ENCODE measurements at regions not wholly inside any gene's neighbourhood (a gene's known extent, or its start where the extent isn't known, plus 50 kb on each side); places are given as distances from the start of the nearest gene placed in this dataset.
A peak's percentile ranks its signal among the peaks of the same experiment; 100 is the strongest.
"Not testable (repeated sequence)": the region's sequence is repeated elsewhere in the genome, so short reads cannot be mapped to it uniquely, and the experiment has no call there.

DNA sequence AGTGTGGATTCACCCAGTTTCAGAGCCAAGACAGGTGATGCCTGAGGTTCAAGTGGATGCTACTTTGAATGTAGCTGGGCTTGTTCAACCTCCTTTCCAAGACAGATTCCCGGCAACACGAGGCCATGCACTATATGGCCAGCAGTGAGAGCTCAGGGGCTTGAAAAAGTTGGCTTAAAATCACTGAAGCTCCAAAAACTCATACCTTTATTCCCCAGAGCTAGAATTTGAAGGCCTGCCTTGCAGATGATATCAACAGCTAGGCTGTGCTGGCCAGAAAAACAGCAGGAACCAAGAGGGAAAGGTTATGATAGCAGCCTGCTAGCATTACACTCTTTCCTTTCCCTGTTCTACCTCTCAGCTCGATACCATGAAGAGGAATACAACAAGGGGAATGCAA, 120.2 kb upstream of the DAB2 start:
- no peak for DNase-seq

- no peak for DNase-seq
These were observed 118.6 kb upstream of the DAB2 start for GRCh38 chr5:39543335-39543734.

DNA sequence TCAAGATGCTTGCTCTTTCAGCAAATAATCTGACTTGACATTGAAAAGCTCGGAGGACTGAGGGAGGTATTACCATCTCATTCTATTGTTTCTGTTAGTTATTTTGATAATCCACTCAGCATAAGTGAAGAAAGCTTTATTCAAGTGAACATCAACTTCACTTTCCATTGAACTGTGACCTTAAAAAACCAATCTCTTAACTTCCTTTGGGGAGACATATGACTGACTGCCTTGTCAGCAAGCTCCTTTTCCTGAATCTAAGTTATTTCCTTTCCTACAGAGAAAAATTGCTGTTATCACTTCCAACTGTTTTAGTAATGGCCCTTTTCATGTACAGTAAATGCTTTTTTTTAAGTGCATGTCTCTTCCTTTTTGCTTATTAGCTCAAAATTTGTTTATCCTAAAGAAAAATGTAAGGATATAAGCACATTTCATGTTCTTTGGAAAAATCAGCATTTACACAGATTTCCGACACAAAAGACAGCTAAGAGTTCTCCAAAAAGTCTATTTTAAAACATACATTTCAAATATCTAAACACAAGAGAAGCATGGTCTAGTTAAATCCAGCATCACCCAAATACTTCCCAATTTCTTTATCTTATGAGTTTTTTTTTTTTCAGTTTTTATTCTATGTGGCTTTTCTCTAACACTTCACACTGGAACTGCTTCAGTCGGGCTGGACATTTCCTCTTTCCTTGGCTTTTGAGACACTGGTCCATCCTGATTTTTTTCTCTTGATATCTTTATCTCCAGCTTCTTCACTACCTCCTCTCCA, 117.9 kb upstream of the DAB2 start:
- DNase-seq: no peak

- DNase-seq: no peak
These were observed 117.1 kb upstream of the DAB2 start for GRCh38 chr5:39541920-39542319.

- no peak for DNase-seq
These were observed 114.7 kb upstream of the DAB2 start for GRCh38 chr5:39539470-39539869.

GRCh38 chr5:39534690-39535089, 109.9 kb upstream of the DAB2 start:
- no peak for DNase-seq

DNA sequence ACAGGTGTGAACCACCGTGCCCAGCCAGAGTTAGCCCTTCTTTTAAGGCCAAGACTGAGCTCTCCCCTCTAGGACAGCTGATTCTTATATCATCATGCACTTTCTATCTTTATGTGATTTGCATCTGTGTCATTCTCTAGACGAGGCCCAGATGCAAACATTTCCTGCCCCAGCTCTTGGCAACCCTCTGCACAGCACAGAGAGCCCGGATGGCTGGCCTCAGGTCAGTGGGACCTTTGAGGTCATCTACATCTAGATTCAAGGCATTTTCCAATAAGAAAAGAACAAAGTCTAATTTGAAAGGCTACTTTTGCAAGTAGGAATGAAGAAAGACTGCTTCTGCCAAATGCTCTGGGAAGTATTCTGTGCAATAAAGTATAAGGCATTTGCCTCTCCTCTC, 109.0 kb upstream of the DAB2 start:
- no peak for DNase-seq

GRCh38 chr5:39532511-39532910, 107.7 kb upstream of the DAB2 start:
- DNase-seq: no peak

GRCh38 chr5:39531306-39531705, 106.5 kb upstream of the DAB2 start:
- DNase-seq: no peak

GRCh38 chr5:39526914-39527477, 102.2 kb upstream of the DAB2 start:
- DNase-seq: no peak

DNA sequence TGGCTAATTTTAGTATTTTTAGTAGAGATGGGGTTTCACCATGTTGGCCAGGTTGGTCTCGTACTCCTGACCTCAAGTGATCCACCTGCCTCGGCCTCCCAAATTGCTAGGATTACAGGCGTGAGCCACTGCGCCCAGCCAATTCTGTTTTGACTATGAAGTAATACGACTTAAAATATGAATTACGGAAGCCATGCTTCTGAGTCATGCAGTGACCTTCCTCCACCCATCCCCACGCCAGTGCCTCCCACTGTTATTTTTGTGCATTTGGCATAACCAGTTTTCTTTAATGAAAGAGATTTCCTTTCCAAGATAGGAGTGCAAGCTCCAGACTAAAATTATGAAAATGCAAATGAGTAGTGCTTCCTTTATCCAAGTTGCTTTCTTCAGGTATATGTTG, 101.0 kb upstream of the DAB2 start:
- DNase-seq: not testable (repeated sequence)

GRCh38 chr5:39525271-39525670, 100.5 kb upstream of the DAB2 start:
- DNase-seq: no peak

DNA sequence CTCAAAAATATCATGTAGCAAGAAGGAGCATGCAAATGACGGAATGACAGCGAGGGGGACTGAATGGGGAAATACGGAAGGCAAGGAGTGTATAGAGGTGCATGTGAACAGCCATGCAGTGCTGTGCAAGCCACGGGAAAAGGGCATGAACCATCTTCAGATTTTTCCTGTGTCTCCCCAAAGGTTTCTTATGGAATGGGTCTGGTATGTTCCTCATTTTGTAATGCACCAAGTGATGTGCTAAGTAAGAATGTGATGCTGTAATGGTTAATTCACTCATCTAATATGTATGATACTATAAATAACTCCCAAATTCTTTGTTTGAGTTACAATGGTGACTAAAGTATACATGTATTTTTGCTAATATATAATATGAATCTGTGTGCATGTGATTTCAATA, 99.0 kb upstream of the DAB2 start:
- DNase-seq: no peak

- DNase-seq: no peak
These were observed 97.3 kb upstream of the DAB2 start for GRCh38 chr5:39521940-39522590.

DNA sequence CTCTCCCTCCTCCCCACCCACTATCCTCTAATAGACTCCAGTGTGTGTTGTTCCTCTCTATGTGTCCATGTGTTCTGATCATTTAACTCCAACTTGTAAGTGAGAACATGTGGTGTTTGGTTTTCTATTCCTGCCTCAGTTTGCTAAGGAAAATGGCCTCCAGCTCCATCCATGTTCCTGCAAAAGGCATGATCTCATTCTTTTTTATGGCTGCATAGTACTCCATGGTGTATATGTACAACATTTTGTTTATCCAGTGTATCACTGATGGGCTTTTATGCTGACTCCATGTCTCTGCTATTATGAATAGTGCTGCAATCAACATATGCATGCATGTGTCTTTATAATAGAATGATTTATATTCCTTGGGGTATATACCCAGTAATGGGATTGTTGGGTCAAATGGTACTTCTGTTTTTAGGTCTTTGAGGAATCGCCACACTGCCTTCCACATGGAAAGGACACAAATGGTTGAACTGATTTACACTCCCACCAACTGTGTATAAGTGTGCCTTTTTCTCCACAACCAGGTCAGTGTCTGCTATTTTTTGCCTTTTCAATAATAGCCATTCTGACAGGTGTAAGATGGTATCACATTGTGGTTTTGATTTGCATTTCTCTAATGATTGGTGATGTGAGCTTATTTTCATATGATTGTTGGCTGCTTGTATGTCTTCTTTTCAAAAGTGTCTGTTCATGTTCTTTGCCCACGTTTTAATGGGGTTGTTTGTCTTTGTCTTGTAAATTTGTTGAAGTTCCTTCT, 96.5 kb upstream of the DAB2 start:
- no peak for DNase-seq

DNA sequence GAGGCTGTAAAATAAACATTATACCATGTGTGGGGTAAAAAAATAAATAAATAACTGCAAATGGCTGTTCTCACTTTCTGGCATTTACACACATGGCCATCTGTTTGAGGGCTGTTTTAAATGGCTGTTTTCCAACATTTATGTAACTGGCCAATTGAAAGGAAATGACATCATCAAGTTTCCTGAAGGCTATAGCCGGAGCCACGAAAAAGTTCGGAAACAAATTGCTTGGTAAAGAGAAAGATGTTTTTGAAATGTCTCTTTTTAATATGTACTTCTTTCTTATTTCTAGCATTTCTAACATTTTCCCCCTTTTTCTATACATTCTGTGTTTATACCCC, 95.4 kb upstream of the DAB2 start:
- peak; percentile 86 for DNase-seq

- no peak for DNase-seq
These were observed 94.9 kb upstream of the DAB2 start for GRCh38 chr5:39519566-39520231.

DNA sequence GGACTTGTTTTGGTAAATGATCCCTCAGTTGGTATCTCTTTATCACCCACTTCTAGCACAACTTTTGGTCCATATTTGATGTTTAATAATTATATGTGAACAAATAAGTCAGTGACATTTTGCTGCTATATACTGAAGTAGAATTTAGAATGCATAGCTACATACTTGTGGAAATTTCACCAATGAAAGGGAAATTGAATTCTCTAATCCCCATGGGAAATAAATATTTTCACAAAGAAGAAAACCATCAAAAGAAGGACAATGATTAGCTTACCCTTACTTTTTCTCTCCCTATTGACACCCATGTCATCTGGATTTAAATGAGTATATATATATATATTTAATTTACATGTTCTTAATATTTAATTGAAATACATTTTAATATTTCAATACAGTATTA, 94.3 kb upstream of the DAB2 start:
- no peak for DNase-seq

DNA sequence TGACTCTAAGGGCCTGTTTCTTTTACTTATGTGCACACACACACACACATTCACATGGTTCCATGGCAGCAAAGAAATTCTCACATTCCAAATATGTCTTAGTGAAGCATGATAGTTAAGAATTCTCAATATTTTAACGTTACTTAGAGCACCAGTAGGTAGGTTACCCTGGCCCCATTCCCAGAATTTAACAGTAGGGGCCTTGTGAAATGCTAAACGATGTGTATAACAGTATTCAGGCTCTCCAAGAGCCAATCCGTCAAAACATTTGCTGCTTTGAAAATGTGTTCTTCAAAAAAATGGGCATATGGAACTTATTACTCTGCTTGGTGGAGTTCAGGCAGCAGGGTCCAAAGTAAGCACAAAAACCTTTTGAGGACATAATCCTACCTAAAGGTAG, 93.7 kb upstream of the DAB2 start:
- peak; percentile 64 for DNase-seq

GRCh38 chr5:39517800-39518199, 93.0 kb upstream of the DAB2 start:
- peak; percentile 64 for DNase-seq

- no peak for DNase-seq
These were observed 91.1 kb upstream of the DAB2 start for GRCh38 chr5:39515881-39516280.

- DNase-seq: no peak
These were observed 88.5 kb upstream of the DAB2 start for GRCh38 chr5:39513236-39513635.

Measured in muscle of arm (tissue), 1 donor.